IMR-90 (cell line): ENCODE measurements at regions not wholly inside any gene's neighbourhood (a gene's known extent, or its start where the extent isn't known, plus 50 kb on each side); places are given as distances from the start of the nearest gene placed in this dataset.
"Not testable (repeated sequence)": the region's sequence is repeated elsewhere in the genome, so short reads cannot be mapped to it uniquely, and the experiment has no call there.

Source experiments
- ATAC-seq: fragments of 200-7000 bp; cut with Tn5 transposase; 2 replicates; pipeline ENCODE4 v1.9.1; 2020; ENCODE audit warnings: low read depth, mild to moderate bottlenecking, moderate library complexity
- BruUV-seq: library from RNA; stranded (reverse); fragments of 400-500 nt; replicated peaks from 2 replicates; lab custom pipeline; 2021; lab: Mats Ljungman, UMichigan
- CTCF ChIA-PET: fragments of 300-600 bp; formaldehyde crosslinking; extraction: SDS; loops from one replicate; lab custom pipeline; 2021; ENCODE audit warnings: antibody characterized with exemption; lab: Yijun Ruan, JAX
- POLR2A ChIA-PET: fragments of 300-600 bp; sonication (Branson Sonifier 250); formaldehyde crosslinking; loops from one replicate; lab custom pipeline; 2022; ENCODE audit warnings: antibody characterized with exemption; ENCODE audit not compliant: unreplicated experiment; lab: Charles Lee
- DNase-seq: peaks from one replicate; pipeline ENCODE4 v3.0.0; 2013
- H2AFZ ChIP-seq: replicated peaks from 2 replicates; pipeline ENCODE3; 2013; ENCODE audit warnings: low read length, mild to moderate bottlenecking; ENCODE audit not compliant: poor library complexity
- H2AK5ac ChIP-seq: 2 replicates; pipeline ENCODE4 v1.6.1; 2013; ENCODE audit warnings: low read depth, low read length, inconsistent platforms
- H2AK9ac ChIP-seq: replicated peaks from 2 replicates; pipeline ENCODE3; 2013; ENCODE audit warnings: mild to moderate bottlenecking, low read depth, low read length, moderate library complexity; ENCODE audit not compliant: poor library complexity
- H2BK120ac ChIP-seq: 2 replicates; pipeline ENCODE4 v1.6.1; 2013; ENCODE audit warnings: low read depth, low read length, inconsistent platforms
- H2BK15ac ChIP-seq: 3 replicates; pipeline ENCODE4 v1.6.1; 2013; ENCODE audit warnings: low read depth, low read length, inconsistent platforms
- H2BK20ac ChIP-seq: 2 replicates; pipeline ENCODE4 v1.6.1; 2013; ENCODE audit warnings: low read depth, mild to moderate bottlenecking, inconsistent platforms, low read length, moderate library complexity
- H2BK5ac ChIP-seq: 2 replicates; pipeline ENCODE4 v1.6.1; 2013; ENCODE audit warnings: mild to moderate bottlenecking, low read depth, low read length, inconsistent platforms; ENCODE audit not compliant: poor library complexity, severe bottlenecking
- H3K14ac ChIP-seq: replicated peaks from 2 replicates; pipeline ENCODE4 v1.6.1; 2013; ENCODE audit warnings: low read depth, low read length, inconsistent platforms
- H3K18ac ChIP-seq: 2 replicates; pipeline ENCODE4 v1.6.1; 2013; ENCODE audit warnings: low read depth, low read length, control low read depth
- H3K23ac ChIP-seq: 2 replicates; pipeline ENCODE4 v1.6.1; 2013; ENCODE audit warnings: low read depth, low read length, inconsistent platforms
- H3K27ac ChIP-seq: 2 replicates; pipeline ENCODE4 v1.5.1; 2013; ENCODE audit warnings: mild to moderate bottlenecking, control low read depth, low read length; ENCODE audit not compliant: insufficient read depth
- H3K27me3 ChIP-seq: 2 replicates; pipeline ENCODE4 v1.6.1; 2013; ENCODE audit warnings: low read length; ENCODE audit not compliant: control insufficient read depth, insufficient read depth
- H3K36me3 ChIP-seq: 2 replicates; pipeline ENCODE4 v1.6.1; 2013; ENCODE audit warnings: low read length, mixed read lengths; ENCODE audit not compliant: control insufficient read depth, insufficient read depth
- H3K4ac ChIP-seq: 2 replicates; pipeline ENCODE4 v1.6.1; 2013; ENCODE audit warnings: low read depth, low read length, inconsistent platforms
- H3K4me1 ChIP-seq: 2 replicates; pipeline ENCODE4 v1.6.1; 2013; ENCODE audit warnings: low read length, mixed read lengths; ENCODE audit not compliant: control insufficient read depth, insufficient read depth
- H3K4me2 ChIP-seq: 2 replicates; pipeline ENCODE4 v1.6.1; 2013; ENCODE audit warnings: low read depth, mild to moderate bottlenecking, control low read depth, low read length, moderate library complexity
- H3K4me3 ChIP-seq: 2 replicates; pipeline ENCODE4 v1.5.1; 2013; ENCODE audit warnings: low read depth, mild to moderate bottlenecking, control low read depth, low read length, moderate library complexity; ENCODE audit not compliant: insufficient read depth
- H3K56ac ChIP-seq: 2 replicates; pipeline ENCODE4 v1.6.1; 2013; ENCODE audit warnings: low read length, inconsistent platforms; ENCODE audit not compliant: insufficient read depth; ENCODE audit errors: extremely low read depth
- H3K79me1 ChIP-seq, 2 experiments: 2 replicates each; pipeline ENCODE4 v1.6.1; 2013; ENCODE audit warnings: low read length in 2 of 2, inconsistent platforms in 1 of 2, low read depth in 1 of 2
- H3K9ac ChIP-seq: 2 replicates; pipeline ENCODE4 v1.6.1; 2013; ENCODE audit warnings: low read depth, low read length, control low read depth
- H3K9me1 ChIP-seq: 2 replicates; pipeline ENCODE4 v1.6.1; 2013; ENCODE audit warnings: low read length, inconsistent platforms; ENCODE audit not compliant: insufficient read depth
- H3K9me3 ChIP-seq: 2 replicates; pipeline ENCODE4 v1.6.1; 2013; ENCODE audit warnings: low read length; ENCODE audit not compliant: control insufficient read depth, insufficient read depth
- H4K20me1 ChIP-seq: 2 replicates; pipeline ENCODE4 v1.6.1; 2013; ENCODE audit warnings: low read length, inconsistent platforms; ENCODE audit not compliant: insufficient read depth
- H4K5ac ChIP-seq: 2 replicates; pipeline ENCODE4 v1.6.1; 2013; ENCODE audit warnings: mild to moderate bottlenecking, low read depth, low read length, control low read depth
- H4K8ac ChIP-seq, 2 experiments: 2 replicates each; pipeline ENCODE4 v1.6.1; 2013; ENCODE audit warnings: low read depth in 2 of 2, low read length in 2 of 2, control low read depth in 1 of 2, inconsistent platforms in 1 of 2
- H4K91ac ChIP-seq: 2 replicates; pipeline ENCODE4 v1.6.1; 2013; ENCODE audit warnings: low read depth, low read length, inconsistent platforms; ENCODE audit not compliant: insufficient read depth
- WGBS, 2 experiments: methylation state at CpG; one replicate each; pipeline versions ENCODE4 v1.1.5 to v1.1.7; 2013; ENCODE audit warnings: missing lambda C conversion rate in 2 of 2; ENCODE audit not compliant: insufficient read length in 1 of 2; ENCODE audit errors: extremely low coverage in 2 of 2; 5-methylcytosine and 5-hydroxymethylcytosine counted together
- dilution Hi-C: fragments of 300-500 bp; cut with HindIII; formaldehyde crosslinking; loops from one replicate; pipeline ENCODE4 v1.14.3; 2018; ENCODE audit warnings: low sequenced_read_pairs; ENCODE audit not compliant: unreplicated experiment
- in situ Hi-C: fragments of 300-500 bp; cut with MboI; formaldehyde crosslinking; loops from 3 replicates; pipeline ENCODE4 v1.14.3; 2019; ENCODE audit warnings: low sequenced_read_pairs, inconsistent platforms, mixed read lengths
- intact Hi-C: fragments of 100-400 bp; cut with micrococcal nuclease; formaldehyde crosslinking; loops from 2 replicates; pipeline ENCODE4 v1.10.0; 2022

- 73% methylated on average over 7 of the region's 28 CpGs; no CpG with 5 or more reads in 1 of the 2 experiments for whole genome bisulfite sequencing, 2 experiments
- in situ Hi-C loops, H2BK15ac ChIP-seq, CTCF ChIA-PET, H3K9me3 ChIP-seq, H3K18ac ChIP-seq, H3K36me3 ChIP-seq, H2AK9ac ChIP-seq, H4K5ac ChIP-seq, H2BK20ac ChIP-seq, H3K4me2 ChIP-seq, H3K23ac ChIP-seq, H3K4me1 ChIP-seq, POLR2A ChIA-PET, H2BK5ac ChIP-seq, H3K56ac ChIP-seq, H4K20me1 ChIP-seq, intact Hi-C loops, H3K4me3 ChIP-seq, H3K27me3 ChIP-seq, H4K91ac ChIP-seq, H3K9ac ChIP-seq, H2AK5ac ChIP-seq, H3K9me1 ChIP-seq, H4K8ac ChIP-seq, DNase-seq, H2AFZ ChIP-seq, H3K79me1 ChIP-seq, BruUV-seq, dilution Hi-C loops, H3K14ac ChIP-seq, H3K4ac ChIP-seq, H3K27ac ChIP-seq, ATAC-seq, H2BK120ac ChIP-seq: not testable (repeated sequence)
Observed at GRCh38 chr18:77421546-77421945, 171.9 kb downstream of the GALR1 start.
